ENCODE measurements at regions not wholly inside any gene's neighbourhood (a gene's known extent, or its start where the extent isn't known, plus 50 kb on each side); places are given as distances from the start of the nearest gene placed in this dataset.

DNA sequence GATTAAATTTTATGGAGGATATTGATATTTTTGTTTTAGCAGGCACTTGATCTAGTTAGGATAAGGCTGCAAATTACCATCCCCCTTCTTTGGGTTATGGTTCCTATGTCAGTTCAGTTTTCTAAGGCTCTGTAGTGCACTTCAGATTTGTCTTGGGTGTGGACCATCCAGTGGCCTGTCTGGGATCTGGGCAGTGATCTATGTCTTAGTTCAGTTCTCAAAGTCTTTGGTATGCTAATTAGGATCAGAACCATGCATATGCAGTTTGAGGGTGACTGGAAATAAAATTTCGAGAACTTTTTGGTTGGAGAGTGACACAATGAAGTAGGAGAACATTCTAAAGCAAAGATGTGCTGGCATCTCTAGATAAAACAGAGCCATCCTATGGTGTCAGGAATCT is 388.2 kb downstream of the MID1IP1 start:
- no peak for DNase-seq

DNA sequence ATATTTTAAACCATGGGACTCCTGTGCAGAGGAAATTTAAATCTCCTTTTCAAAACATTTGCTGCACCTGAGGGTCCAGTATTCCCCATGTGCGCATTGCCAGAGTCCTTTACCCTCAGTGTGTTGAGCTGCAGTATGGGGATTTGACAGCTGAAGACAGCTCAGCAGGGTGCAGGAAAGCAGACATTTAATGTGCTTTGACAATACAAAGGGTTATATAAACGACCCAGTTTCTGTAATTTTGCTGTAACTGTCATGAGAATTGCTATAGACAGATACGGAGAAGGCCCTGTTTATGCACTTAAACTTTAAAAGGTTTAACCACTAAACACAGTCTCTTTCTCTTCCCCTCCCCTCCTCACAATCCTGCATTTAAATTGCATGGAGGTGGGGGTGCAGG is 393.4 kb downstream of the MID1IP1 start:
- no peak for DNase-seq

DNA sequence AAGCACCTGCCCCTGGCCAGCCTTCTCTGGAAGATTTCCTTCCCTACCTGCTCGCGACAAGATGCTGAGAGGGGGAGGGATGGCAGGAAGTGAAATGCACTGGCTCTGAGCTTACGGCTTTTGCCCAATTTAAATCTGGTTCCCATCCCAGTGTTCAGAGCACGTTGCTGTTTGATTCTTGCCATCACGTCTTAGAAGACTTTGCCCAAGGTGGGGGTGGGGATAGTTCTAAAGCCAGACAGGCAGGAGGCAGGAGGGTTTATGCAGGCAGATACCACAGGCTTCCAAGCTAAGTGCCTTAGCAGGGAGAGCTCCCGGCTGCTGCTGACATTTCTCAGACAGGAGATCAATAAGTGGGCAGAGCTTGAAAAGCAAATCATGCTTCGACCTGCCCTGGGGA is 393.9 kb downstream of the MID1IP1 start:
- DNase-seq: no peak

DNA sequence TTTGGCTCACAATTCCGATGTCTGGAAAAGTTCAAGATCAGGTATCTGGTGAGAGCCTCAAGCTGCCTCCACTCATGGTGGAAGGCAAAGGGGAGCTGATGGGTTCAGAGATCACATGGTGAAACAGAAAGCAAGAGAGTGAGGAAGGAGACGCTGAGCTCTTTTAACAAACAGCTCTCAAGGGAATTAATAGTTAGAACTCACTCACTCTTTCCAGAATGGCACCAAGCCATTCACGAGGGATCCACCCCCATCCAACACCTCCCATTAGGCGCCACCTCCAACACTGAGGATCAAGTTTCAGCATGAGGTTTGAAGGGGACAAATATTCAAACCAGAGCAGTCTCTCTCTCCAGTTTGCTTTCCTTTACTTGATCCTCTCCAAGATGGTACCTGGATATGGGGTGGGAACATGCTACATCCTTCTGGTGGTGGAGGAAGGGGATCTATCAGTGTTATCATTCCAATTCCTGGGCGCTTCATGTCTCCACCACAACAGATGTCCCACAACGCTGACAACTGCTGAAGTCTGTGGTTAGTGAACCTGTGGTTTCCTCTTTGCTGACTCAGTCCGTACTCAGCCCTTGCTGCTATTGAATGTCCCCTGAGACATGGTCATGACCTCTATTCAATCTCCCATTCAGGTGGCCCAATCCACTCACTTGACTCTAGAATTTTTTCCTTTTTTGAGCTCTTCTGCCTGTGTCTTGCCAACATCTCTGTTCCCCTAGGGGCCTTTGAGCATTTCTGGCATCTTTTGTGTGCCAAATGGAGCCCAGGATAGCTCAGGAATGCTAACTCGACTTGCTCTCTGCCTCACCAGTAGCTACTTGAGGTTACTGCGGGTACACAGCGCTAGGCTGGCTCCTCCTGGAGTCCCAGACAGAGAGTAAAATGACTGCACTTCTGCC is 395.2 kb downstream of the MID1IP1 start:
- DNase-seq: peak; percentile 26

DNA sequence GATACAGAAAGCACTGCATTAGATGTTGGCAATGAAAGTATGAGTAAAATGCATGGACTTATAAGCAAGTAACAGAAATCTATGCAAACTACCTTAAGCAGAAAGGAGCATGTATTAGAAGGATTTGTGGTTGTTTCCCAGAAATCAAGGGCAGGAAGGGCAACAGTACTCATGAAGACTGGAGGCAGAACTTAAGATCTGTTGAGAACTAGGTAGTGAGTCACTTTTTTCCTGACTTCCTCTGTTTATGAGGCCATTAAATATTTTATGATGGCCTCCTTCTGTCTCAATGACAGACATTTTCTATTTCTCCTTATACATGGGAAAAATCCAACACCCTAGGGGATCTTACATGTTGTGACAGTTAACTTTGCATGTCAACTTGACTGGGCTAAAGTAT is 398.2 kb downstream of the MID1IP1 start:
- DNase-seq: no peak

DNA sequence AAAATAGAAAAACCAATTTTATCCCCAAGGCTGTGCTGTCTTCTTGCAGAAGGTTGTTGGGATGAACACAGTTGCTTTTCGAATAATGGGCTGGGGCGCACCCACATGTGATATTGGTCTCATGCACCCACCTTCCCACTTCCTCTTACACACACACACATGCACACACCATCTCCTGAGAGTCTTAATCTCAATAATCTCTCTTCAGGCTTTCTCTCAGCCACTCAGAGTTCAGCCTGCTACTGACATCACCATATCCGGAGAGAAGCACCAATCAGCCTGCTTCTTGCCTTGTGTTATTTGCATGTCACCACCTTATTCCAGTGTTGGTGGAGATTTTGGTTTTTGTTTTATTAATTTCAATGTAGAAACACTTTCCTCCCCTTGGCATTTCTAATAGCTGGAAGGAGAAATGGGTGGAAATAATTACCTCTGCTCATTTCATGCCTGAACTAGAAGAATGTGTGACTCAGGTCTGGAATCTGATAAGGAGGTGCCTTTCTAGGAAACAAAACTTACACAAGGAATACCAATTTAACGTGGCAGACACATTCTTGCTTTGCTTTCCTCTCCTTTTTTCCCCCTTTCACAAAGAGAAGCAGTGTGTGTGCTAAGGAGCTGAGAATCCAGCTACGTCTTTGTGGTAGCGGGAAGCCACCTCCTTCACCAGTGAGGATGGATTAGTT is 400.2 kb downstream of the MID1IP1 start:
- DNase-seq: peak; percentile 7

DNA sequence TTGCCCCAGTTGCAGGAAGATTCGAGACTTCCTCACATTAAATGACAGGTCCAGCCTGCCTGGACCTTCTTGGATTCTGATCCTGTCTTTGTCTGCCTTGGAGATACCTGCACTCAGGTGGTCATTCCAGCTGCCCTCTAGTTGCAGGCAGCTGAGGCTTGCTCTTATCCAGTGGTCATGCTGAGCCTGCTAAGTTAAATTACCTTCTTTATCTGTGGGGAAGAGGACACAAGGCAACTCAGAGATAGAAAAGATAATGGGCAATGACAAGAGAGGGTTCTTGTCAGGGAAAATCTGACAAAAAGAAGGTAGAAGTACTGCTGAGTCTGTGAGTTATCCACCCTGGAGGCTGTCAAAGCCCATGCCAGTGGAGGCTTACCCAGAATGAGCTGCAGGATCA is 401.4 kb downstream of the MID1IP1 start:
- DNase-seq: no peak

DNA sequence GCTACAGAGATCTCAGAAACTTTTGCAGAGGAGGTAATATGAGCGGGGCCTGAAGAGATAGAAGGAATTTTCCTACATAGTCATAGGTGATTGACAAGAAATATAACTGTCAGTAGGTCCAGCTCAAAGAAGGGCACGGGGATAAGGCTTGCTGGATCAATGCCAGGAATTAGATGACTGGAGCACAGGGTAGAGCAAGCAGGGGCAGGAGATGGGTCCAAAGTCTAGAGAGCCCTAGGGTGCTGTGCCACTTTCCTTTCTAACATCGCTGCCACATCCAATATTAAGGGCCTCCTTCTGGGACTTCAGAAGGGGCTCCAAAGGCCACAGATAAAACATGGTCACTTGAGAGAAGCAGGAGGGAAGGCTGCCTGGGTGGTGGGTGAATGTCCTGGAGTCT is 402.2 kb downstream of the MID1IP1 start:
- DNase-seq: no peak

DNA sequence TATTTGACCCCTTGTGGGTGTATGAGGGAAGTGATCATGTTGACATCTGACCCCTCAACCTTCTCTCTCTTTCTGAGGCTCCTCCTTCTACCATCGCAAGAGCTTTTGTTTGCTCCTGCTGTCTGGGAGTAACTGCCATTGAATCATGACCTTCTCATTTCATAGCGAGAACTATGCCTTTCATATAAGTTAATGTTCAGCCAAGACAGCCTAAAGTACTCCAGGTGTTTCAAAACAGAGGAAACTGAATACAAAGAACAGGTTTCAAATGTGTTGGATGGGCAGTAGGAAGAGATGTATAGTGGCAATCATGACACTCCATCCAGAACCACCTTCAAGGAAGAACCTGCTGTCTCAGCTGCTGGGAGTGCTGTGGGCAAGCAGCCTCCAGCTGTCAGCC is 403.1 kb downstream of the MID1IP1 start:
- no peak for DNase-seq

DNA sequence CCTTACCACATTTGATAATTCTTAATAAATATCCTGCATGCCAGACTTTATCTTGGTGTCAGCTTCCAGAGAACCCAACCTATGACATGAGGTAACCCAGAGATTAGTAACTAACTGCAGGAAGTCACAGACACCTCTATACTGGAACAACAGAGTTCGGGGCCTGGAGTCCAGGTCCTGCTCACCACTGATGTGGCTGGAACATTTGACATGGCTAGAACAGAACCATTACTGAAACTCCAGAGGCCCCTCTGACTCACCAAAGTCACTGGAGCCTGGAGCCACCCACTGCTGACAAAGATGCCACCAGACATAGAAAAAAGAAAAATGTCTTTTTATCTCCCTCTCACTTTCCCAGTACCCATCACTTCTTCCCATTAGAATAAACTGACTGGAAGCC is 403.7 kb downstream of the MID1IP1 start:
- peak; percentile 25 for DNase-seq

DNA sequence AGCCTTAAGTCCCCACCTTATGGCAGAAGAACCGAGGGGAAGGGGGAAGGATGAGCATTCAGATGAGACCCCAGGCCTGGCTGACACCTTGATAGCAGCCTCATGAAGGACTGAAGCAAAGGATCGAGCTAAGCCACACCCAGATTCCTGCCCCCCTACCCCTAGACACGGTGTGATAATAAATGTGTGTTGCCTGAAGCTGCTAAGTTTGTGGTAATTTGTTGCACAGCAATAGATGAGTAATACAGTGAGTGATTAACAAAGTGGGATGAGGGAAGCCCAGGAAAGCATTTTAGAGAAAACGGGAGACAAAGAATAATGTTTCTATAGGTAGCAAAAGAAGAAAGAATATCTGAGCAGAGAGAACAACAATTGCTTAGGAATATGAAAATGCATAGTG is 404.2 kb downstream of the MID1IP1 start:
- no peak for DNase-seq

DNA sequence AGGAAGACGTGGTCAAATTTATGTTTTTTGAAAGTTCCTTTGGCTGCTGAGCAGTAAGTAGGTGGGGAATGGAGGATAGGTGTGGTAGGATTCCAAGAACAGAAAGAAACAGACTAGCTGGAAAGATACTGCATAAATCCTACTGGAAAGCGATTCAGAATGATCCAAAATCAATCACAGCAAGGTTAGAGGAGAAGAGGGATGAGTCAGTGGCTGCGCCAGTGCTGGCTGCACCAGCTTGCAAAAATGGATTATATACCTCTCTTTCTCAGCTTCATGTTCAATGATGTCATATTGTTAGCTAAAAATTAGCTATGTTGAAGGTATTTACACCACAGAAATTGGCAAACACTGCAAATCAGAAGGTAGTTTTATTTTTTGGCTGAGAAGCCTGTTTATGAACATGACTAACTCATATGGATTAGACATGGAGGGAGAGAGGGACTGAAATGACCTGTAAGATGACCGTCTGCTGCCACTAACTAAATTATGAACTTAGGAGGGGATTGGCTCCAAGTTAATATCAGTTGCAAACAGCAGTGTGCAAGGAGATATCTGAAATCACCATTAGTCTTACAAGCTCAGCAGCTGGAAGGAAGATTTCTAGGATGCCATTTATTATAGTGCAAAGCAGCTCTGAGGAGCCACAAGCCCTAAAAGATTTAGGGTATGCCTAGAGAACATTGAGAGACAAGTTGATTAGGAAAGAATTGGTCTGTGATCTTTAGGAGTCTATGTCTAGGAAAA is 405.3 kb downstream of the MID1IP1 start:
- no peak for DNase-seq

DNA sequence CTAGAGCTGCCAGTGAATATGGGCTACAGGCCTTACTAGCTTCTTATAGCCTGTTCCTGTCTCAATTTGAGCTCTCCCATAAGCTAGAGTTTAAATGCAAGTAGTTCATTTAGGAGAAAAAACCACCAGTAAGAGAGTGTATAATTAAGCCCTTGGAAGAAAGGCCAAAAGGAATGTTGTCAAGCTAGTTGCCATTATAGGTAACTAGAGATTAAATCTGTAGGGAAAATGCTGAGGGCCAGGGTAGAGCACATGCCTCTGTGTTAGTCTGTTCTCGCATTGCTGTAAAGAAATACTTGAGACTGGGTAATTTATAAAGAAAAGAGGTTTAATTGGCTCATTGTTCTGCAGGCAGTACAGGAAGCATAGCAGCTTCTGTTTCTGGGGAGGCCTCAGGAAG is 410.2 kb downstream of the MID1IP1 start:
- no peak for DNase-seq

DNA sequence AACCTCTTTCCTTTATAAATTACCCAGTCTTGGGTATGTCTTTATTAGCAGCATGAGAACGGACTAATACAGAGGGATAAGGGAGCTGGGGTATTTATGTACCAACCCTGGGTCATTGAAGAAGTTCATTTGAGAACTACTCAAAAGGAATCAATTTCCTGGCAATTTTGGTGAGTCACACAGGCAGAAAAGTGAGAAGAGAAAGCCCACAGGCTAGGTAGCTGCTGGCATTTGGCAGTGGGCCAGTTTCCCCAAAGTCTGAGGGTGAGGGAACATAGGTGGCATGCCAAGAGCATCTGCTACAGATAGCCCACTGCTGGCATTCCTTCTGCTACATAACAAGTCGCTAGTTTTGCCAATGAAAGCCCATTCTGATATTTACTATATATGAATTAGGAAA is 411.2 kb downstream of the MID1IP1 start:
- DNase-seq: no peak

DNA sequence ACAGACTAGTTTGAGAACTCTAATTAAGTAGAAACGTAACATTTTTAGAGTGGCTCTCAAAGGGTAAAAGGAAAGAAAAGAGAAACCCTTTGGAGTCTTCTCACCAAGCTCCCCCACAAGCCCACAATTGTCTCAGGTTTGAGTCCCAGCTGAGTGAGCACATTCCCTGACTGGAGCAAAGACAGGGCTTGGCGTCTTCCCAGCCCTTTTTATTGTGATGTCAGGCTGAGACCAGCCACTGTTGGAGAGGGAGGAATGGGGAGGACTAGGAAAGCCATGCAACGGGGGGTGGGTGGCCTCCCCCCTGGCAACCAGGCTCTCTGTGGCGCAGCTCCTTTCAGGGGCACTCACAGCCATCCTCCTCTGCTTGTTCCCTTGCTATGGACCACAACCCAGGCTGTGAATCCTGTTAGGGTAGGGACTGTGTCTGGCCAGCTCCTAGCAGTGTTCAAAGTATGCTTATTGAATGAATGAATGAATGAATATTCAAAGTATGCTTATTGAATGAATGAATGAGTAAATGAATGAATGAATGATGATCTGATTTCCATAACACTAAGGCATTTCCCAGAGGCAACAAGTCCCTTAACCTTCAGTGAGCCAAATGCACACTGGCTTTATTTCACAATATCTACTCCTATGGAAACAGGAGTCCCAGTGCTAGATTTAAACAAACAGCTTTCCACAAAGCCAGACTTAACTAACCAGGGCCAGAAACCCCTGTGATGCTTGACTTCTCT is 413.3 kb downstream of the MID1IP1 start:
- DNase-seq: no peak

DNA sequence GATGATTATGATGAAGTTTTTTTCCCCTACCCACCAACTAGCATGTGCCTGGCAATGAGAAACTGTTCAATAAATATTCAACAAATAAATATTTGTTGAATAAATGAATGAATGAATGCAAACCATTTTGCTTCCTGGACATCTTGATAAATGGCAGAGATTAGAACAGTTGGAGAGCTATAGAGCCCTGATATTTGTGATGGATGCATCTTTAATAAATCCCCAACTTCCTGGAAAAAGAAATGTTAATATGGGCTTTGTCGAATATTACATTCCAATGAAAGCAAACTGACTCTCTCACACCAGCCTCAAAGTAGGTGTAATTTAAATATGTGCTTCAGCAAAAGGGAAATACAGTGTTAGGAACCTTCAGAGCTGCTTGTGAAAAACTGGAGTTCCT is 419.7 kb downstream of the MID1IP1 start:
- no peak for DNase-seq

DNA sequence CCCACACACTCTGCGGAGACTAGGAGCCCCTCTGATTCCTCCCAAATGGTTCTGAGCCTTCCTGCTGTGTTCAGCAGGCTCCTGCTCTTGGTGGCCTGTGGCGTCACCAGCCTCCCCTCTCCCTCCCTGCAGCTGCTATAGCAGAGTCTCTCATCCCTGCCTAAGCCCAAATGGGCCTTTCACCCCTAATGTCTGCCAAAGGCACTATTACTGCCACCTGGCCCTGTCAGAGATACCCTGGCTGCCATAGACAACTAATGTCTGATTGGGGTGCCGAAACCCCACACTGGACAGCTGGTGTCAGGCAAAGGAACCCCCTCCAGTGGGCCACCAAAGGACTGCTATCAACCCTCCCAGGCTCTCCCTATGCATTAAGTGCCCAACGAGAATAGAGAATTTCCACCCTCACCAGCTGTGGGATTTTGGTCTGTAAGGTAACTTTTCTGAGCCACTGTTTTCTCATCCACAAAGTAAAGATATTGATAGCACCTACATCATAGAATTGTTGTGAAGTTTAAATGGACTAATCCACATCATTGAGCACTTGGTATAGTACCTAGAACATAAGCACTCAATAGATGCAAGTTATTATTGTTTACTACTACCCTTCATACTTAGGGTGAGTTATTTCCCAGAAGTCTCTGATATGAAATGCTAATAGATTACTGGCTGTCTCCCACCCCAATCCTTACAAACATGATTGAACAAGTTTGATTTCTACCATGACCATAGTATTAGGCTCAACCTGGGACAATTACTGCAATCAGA is 421.3 kb downstream of the MID1IP1 start:
- no peak for DNase-seq

DNA sequence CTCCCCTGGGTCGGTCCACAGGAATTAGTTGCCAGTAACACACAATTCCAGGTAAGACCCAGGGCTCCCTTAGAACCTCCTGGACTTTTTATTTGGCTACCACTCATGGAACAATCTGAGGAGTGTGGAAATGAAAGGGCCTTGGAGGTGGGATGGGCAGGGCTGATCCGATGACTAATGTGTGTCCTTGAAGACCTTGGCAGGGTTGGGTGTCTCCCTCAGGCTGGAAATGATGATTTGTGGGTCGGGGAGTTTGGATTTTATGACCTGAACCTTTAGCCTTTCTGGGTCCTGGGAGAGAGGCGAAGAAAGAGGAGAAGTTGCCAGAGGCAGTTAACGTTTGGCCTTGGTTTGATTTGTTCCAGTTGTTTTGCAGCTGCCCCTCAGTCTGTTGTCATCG is 425.0 kb downstream of the MID1IP1 start:
- no peak for DNase-seq

DNA sequence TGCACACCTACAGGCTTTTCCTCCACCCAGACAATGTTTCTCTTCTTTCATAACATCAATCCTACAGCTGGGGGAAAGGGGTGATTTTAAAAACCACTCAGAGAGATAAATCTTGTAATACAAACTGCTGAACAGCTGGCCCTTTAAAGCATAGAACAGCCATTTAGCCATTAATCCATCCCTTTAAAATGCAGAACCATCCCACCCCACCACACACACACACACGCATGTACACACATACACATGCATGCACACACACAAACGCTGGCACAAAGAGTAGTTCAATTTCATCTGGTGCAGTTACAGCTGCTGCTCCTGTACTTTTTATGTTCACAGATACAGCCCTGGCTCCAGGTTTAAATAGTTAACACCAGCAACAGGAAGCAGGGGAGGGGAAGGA is 426.1 kb downstream of the MID1IP1 start:
- DNase-seq: no peak

DNA sequence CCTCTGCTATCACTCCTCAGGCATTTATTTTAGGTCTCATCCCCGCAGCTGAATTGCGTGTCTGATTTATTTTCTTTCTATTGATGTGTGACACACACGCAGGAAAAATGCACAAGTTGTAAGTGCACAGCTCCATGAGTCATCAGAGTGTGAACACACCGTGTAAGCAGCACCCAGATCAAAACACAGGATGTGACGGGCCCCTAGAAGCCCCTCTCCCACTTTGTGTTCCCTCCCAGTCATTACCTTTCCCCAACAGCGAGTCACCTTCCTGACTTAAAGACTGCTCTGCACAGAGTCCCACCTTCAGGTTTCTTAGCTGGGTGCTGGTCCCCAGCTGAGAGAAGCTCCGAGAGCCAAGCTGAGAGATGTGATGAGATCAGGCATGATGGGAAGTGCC is 436.7 kb downstream of the MID1IP1 start:
- no peak for DNase-seq

DNA sequence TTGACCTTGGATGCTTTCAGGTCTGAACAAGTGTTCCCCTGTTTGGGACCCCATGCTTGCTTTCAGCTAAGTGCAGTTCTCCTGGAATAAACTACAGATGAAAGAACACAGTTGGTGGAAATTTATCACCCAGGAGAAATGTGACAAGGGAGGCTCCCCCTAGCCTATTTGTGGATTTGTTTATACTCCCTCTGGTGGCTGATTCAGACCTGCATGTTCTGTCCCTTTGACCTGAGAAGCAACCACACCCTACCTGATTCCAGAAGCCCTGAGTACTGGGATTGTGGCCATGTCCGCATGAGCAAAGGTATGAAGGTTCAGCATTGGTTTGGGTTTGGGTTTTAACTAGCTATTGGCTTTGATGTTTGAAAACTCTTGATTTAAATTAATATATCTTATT is 440.9 kb downstream of the MID1IP1 start:
- no peak for DNase-seq

DNA sequence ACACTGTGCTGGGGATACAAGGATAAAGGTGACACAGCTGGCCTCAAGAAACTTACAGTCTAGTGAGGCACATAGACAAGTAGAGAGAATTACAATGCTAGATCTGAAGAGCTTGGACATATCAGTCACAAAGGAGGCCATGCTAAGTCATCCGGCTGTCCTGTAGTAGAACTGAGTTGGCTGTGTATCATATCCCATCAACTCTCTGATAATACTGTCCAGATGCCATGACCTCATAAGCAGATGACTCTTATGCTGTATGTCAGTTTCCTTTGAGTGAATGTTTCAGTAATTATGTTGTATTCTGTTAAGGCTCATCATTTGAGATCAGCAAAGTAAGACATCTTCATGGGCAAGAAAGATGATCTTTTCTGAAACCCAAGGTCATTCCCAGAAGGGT is 442.9 kb downstream of the MID1IP1 start:
- DNase-seq: no peak
